HEK293 (cell line): ENCODE measurements at regions not wholly inside any gene's neighbourhood (a gene's known extent, or its start where the extent isn't known, plus 50 kb on each side); places are given as distances from the start of the nearest gene placed in this dataset.
"Not testable (repeated sequence)": the region's sequence is repeated elsewhere in the genome, so short reads cannot be mapped to it uniquely, and the experiment has no call there.

ENCODE experiments used
- CTCF ChIA-PET: fragments of 350-600 bp; formaldehyde crosslinking; extraction: SDS; loops from one replicate; lab custom pipeline; 2021; ENCODE audit warnings: antibody characterized with exemption; lab: Yijun Ruan, JAX
- POLR2A ChIA-PET: fragments of 300-600 bp; formaldehyde crosslinking; extraction: SDS; loops from one replicate; lab custom pipeline; 2020; ENCODE audit warnings: antibody characterized with exemption, inconsistent platforms; lab: Yijun Ruan, JAX
- H3K27ac ChIP-seq: fragments of 200-500 bp; sonication (Bioruptor generic); 2 replicates; pipeline ENCODE4 v1.5.1; 2014; ENCODE audit warnings: low read depth, low read length, control low read depth, inconsistent platforms; ENCODE audit errors: extremely low read depth
- H3K36me3 ChIP-seq, 2 experiments: fragments of 200-500 bp in 1 of 2; sonication (Bioruptor generic) in 1 of 2; 1 replicate in 1 of 2; 2 replicates in 1 of 2; pipeline ENCODE4 v1.5.1; 2014 to 2017; ENCODE audit warnings: inconsistent platforms in 2 of 2, low read length in 2 of 2; ENCODE audit not compliant: control insufficient read depth in 2 of 2, insufficient read depth in 1 of 2
- H3K4me1 ChIP-seq: fragments of 200-500 bp; sonication (Bioruptor generic); 2 replicates; pipeline ENCODE4 v1.5.1; 2014; ENCODE audit warnings: mild to moderate bottlenecking, low read length, inconsistent platforms; ENCODE audit not compliant: control insufficient read depth, insufficient read depth
- H3K4me3 ChIP-seq: 2 replicates; pipeline ENCODE4 v1.5.1; 2011; ENCODE audit warnings: low read depth, mild to moderate bottlenecking, control low read depth, low read length, moderate library complexity
- H3K9me3 ChIP-seq: fragments of 200-500 bp; sonication (Bioruptor generic); 2 replicates; pipeline ENCODE4 v1.5.1; 2014; ENCODE audit warnings: low read depth, low read length, inconsistent platforms; ENCODE audit not compliant: control insufficient read depth, insufficient read depth
- PRDM1 ChIP-seq: fragments of 450-650 bp; formaldehyde crosslinking; IDR thresholded peaks from 2 replicates; pipeline ENCODE4; 2016; ENCODE audit warnings: missing biosample characterization, missing genetic modification characterization
- ZNF155 ChIP-seq: fragments of 450-650 bp; formaldehyde crosslinking; IDR thresholded peaks from 2 replicates; pipeline ENCODE4 v1.5.1; 2016; ENCODE audit warnings: missing biosample characterization, missing genetic modification characterization
- ZNF184 ChIP-seq: fragments of 450-650 bp; IDR thresholded peaks from 2 replicates; pipeline ENCODE4 v1.5.1; 2018; ENCODE audit warnings: missing biosample characterization, mild to moderate bottlenecking, missing genetic modification characterization
- ZNF221 ChIP-seq: fragments of 450-650 bp; formaldehyde crosslinking; IDR thresholded peaks from 2 replicates; pipeline ENCODE4 v1.5.1; 2017; ENCODE audit warnings: missing biosample characterization, missing genetic modification characterization, borderline replicate concordance
- ZNF501 ChIP-seq: fragments of 450-650 bp; formaldehyde crosslinking; IDR thresholded peaks from 2 replicates; pipeline ENCODE4 v1.5.1; 2016; ENCODE audit warnings: missing biosample characterization, missing genetic modification characterization
- ZNF549 ChIP-seq: fragments of 450-650 bp; IDR thresholded peaks from 2 replicates; pipeline ENCODE4 v1.5.1; 2018; ENCODE audit warnings: missing biosample characterization, missing genetic modification characterization, mild to moderate bottlenecking, inconsistent platforms, moderate library complexity
- ZNF670 ChIP-seq: fragments of 450-650 bp; formaldehyde crosslinking; IDR thresholded peaks from 2 replicates; pipeline ENCODE4 v1.5.1; 2016; ENCODE audit warnings: missing biosample characterization, missing genetic modification characterization, low read depth
- ZSCAN16 ChIP-seq: fragments of 450-650 bp; formaldehyde crosslinking; IDR thresholded peaks from 2 replicates; pipeline ENCODE4 v1.5.1; 2016; ENCODE audit warnings: missing biosample characterization, missing genetic modification characterization
- TF ChIP-seq, protein P1 (sequence below): fragments of 450-650 bp; formaldehyde crosslinking; IDR thresholded peaks from 2 replicates; pipeline ENCODE4 v1.5.1; 2016; ENCODE audit warnings: missing biosample characterization, missing genetic modification characterization, low read depth
- TF ChIP-seq, protein P2 (sequence below): fragments of 450-650 bp; formaldehyde crosslinking; IDR thresholded peaks from 2 replicates; pipeline ENCODE4 v1.5.1; 2016; ENCODE audit warnings: missing biosample characterization, missing genetic modification characterization
- TF ChIP-seq, protein P3 (sequence below): fragments of 450-650 bp; formaldehyde crosslinking; IDR thresholded peaks from 2 replicates; pipeline ENCODE4 v1.5.1; 2016; ENCODE audit warnings: missing biosample characterization, missing genetic modification characterization

DNA sequence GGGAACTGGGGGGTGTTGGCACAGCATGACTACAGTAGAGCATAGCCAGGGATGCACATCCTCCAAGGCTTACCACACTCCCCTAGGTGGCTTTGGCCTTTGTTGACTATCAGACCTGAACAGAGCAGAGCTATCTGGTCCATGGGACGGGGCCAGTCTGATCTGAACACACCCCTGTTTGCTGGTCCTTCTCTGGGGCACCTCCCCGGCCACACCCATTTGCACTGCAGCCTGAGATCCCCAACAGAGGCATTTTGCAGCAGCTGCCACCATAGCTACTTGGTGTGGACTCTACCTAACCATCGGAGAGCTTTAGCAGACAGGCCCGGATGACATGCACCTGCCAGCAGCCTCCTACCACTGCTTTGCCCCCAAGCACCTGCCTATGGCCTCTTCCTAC is 75.8 kb upstream of the NOX4 start (continued):
- TF ChIP-seq PRDM1 (tag by site-specific recombination): no peak
- no peak for TF ChIP-seq ZNF221 (tag by site-specific recombination)
- no peak for TF ChIP-seq ZNF549 (tag by site-specific recombination)
- TF ChIP-seq, protein P1, sequence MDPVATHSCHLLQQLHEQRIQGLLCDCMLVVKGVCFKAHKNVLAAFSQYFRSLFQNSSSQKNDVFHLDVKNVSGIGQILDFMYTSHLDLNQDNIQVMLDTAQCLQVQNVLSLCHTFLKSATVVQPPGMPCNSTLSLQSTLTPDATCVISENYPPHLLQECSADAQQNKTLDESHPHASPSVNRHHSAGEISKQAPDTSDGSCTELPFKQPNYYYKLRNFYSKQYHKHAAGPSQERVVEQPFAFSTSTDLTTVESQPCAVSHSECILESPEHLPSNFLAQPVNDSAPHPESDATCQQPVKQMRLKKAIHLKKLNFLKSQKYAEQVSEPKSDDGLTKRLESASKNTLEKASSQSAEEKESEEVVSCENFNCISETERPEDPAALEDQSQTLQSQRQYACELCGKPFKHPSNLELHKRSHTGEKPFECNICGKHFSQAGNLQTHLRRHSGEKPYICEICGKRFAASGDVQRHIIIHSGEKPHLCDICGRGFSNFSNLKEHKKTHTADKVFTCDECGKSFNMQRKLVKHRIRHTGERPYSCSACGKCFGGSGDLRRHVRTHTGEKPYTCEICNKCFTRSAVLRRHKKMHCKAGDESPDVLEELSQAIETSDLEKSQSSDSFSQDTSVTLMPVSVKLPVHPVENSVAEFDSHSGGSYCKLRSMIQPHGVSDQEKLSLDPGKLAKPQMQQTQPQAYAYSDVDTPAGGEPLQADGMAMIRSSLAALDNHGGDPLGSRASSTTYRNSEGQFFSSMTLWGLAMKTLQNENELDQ (tag by site-specific recombination): no peak
- TF ChIP-seq ZNF501 (tag by site-specific recombination): no peak
- TF ChIP-seq ZNF184 (tag by site-specific recombination): no peak
- no peak for TF ChIP-seq ZNF155 (tag by site-specific recombination)
- TF ChIP-seq, protein P2, sequence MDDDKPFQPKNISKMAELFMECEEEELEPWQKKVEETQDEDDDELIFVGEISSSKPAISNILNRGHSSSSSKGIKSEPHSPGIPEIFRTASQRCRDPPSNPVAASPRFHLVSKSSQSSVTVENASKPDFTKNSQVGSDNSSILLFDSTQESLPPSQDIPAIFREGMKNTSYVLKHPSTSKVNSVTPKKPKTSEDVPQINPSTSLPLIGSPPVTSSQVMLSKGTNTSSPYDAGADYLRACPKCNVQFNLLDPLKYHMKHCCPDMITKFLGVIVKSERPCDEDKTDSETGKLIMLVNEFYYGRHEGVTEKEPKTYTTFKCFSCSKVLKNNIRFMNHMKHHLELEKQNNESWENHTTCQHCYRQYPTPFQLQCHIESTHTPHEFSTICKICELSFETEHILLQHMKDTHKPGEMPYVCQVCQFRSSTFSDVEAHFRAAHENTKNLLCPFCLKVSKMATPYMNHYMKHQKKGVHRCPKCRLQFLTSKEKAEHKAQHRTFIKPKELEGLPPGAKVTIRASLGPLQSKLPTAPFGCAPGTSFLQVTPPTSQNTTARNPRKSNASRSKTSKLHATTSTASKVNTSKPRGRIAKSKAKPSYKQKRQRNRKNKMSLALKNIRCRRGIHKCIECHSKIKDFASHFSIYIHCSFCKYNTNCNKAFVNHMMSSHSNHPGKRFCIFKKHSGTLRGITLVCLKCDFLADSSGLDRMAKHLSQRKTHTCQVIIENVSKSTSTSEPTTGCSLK (tag by site-specific recombination): no peak
- no peak for TF ChIP-seq ZNF670
- TF ChIP-seq, all 188 proteins: peak for 0

DNA sequence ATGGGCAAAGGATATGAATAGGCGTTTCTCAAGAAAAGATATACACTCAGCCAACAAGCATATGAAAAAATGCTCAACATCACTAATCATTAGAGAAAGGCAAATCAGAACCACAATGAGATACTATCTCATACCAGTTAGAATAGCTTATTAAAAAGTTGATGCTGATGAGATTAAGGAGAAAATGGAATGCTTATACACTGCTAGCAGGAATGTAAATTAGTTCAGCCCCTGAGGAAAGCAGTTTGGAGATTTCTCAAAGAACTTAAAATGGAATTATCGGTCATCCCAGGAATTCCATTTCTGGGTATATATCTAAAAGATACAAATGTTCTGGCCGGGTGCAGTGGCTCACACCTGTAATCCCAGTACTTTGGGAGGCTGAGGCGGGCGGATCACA is 78.2 kb upstream of the NOX4 start:
- H3K4me1 ChIP-seq, POLR2A ChIA-PET, H3K27ac ChIP-seq, H3K9me3 ChIP-seq, CTCF ChIA-PET, H3K36me3 ChIP-seq, H3K4me3 ChIP-seq: not testable (repeated sequence)

DNA sequence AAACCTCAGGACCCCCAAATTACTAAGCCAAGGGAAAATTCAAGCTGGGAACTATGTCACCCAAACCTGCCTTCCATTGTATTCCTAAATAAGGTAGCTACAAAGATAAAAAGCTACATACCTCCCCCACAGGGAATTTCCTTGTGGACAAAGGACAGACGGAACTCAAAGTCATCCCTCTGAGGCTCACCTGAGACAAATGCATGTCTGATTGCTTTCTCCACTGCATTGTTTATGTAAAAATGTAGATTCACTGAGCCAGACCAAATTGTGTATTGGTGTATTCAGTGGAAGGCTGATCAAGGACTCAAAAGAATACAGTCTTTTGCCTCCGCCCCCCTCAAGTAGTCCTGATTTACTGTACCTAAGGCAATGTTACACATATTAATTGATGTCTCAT is 80.5 kb upstream of the NOX4 start:
- H3K4me1 ChIP-seq, H3K4me3 ChIP-seq, H3K36me3 ChIP-seq, H3K9me3 ChIP-seq, H3K27ac ChIP-seq, CTCF ChIA-PET, POLR2A ChIA-PET: not testable (repeated sequence)

DNA sequence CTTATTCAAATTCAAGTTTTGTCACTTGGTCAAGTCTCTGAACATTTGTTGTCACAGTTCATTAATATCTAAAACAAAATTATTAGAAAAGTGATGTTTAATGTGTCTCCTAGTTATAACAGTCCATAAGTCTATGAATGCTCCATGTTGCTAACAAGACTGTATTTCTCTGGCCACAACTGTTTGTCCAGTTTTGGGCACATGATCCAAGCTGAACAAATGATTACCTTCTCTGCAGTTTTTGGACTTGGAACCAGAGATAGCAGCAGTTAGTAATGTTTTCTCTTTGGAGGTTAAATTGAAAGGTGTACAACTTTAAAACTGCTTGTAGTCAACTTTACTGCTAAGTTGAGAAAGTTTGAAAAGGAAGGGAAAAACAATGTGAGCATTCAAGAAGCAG is 84.7 kb upstream of the NOX4 start:
- H3K27ac ChIP-seq, H3K4me1 ChIP-seq, H3K4me3 ChIP-seq, CTCF ChIA-PET, H3K9me3 ChIP-seq, POLR2A ChIA-PET, H3K36me3 ChIP-seq: not testable (repeated sequence)

DNA sequence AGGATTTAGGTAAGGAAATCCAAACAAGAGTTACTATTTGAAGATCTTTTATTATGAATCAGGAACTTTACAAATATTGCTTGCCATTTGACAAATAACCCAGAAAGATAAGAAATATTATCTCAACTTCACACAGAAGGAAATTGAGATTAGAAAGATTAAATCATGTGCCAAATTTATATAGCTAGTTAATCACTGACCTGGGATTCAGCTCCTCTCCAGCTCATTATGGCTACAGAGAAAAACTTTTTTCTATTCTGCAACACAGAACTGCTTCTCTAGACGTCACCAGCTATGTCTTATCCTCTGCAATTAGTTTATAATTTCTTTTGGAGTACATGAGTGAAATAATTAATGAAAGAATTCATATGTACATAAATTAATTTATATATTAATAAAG is 86.3 kb upstream of the NOX4 start:
- H3K4me1 ChIP-seq, H3K36me3 ChIP-seq, H3K4me3 ChIP-seq, H3K9me3 ChIP-seq, POLR2A ChIA-PET, H3K27ac ChIP-seq, CTCF ChIA-PET: not testable (repeated sequence)

DNA sequence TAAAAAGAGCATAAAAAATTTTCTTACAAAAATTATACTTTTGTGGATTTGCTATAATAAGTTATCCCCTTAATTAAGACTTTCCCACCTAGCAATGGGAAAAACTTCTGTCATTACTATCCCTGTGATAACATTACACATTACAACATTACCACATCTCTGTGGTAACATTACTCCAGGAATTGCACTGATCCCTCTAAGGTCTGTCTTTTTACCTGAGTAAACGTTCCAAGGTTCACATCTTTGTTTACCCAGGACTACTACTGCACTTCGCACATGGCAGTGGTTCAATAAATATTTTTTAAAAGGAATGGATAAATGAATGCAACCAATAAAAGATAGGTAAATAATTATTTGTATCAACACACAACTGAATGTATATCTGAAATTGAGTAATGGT is 92.4 kb upstream of the NOX4 start:
- no peak for TF ChIP-seq ZSCAN16
- TF ChIP-seq, protein P3, sequence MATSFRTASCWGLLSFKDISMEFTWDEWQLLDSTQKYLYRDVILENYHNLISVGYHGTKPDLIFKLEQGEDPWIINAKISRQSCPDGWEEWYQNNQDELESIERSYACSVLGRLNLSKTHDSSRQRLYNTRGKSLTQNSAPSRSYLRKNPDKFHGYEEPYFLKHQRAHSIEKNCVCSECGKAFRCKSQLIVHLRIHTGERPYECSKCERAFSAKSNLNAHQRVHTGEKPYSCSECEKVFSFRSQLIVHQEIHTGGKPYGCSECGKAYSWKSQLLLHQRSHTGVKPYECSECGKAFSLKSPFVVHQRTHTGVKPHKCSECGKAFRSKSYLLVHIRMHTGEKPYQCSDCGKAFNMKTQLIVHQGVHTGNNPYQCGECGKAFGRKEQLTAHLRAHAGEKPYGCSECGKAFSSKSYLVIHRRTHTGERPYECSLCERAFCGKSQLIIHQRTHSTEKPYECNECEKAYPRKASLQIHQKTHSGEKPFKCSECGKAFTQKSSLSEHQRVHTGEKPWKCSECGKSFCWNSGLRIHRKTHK (tag by site-specific recombination): no peak
- CTCF ChIA-PET: no interaction called here
- POLR2A ChIA-PET: no interaction called here
- no peaks in the 10 kb centered on the region for H3K36me3 ChIP-seq
- H3K4me3 ChIP-seq: no peak overlapping the region
- H3K9me3 ChIP-seq: no peaks in the 10 kb centered on the region
- no peaks in the 10 kb centered on the region for H3K4me1 ChIP-seq
- H3K27ac ChIP-seq: no peak overlapping the region

DNA sequence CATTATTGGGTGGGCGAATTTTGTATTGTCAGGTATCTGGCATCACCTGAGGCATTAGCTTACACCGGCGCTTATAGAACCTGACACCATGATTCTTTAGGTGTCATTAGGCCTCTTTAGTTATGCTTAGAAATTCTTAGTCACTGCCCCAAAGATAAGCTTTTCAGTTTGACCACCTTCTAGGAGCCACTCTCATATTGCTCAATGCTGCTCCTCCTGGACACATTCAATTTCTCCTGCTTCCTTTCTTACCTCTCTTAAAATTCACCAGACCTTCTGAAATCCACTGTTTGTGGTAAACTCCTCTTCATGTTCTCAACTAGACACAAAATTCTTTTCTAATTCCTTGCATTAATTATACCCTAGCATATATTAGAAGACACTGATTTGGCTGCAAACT is 93.9 kb upstream of the NOX4 start:
- H3K36me3 ChIP-seq, H3K27ac ChIP-seq, CTCF ChIA-PET, H3K4me1 ChIP-seq, POLR2A ChIA-PET, H3K4me3 ChIP-seq, H3K9me3 ChIP-seq: not testable (repeated sequence)

DNA sequence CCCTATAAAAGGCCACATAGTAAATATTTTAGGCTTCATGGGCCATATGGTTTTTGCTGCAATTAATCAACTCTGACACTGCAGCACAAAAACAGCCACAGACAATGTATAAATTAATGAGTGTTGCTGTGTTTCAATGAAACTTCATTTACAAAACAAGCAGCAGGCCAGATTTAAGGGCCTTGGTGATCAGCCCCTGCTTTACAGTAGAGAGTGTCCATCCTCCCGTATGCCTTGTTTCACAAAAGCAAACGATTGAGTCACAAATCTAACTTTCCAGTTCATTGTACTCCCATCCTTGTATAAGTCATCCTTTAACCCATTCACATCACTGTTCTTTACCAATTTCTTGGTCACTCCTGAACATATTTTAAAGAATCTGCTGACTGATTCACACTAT is 94.3 kb upstream of the NOX4 start:
- POLR2A ChIA-PET, CTCF ChIA-PET: not testable (repeated sequence)

More for the DNA sequence above, 94.3 kb upstream of the NOX4 start:
- not testable (repeated sequence) for H3K36me3 ChIP-seq, H3K4me1 ChIP-seq, H3K4me3 ChIP-seq, H3K27ac ChIP-seq, H3K9me3 ChIP-seq
